GM19397 (cell line): ENCODE measurements at regions not wholly inside any gene's neighbourhood (a gene's known extent, or its start where the extent isn't known, plus 50 kb on each side); places are given as distances from the start of the nearest gene placed in this dataset.
A peak's percentile ranks its signal among the peaks of the same experiment; 100 is the strongest.
"Not testable (repeated sequence)": the region's sequence is repeated elsewhere in the genome, so short reads cannot be mapped to it uniquely, and the experiment has no call there.

Experiments
- ATAC-seq: cut with Tn5 transposase; IDR thresholded peaks from one replicate; pipeline ENCODE4 v1.9.1; 2021; ENCODE audit warnings: mild to moderate bottlenecking, moderate library complexity; ENCODE audit not compliant: unreplicated experiment

- not testable (repeated sequence) for ATAC-seq
These were observed 61.7 kb downstream of the RHOU start for GRCh38 chr1:228796945-228797344.

DNA sequence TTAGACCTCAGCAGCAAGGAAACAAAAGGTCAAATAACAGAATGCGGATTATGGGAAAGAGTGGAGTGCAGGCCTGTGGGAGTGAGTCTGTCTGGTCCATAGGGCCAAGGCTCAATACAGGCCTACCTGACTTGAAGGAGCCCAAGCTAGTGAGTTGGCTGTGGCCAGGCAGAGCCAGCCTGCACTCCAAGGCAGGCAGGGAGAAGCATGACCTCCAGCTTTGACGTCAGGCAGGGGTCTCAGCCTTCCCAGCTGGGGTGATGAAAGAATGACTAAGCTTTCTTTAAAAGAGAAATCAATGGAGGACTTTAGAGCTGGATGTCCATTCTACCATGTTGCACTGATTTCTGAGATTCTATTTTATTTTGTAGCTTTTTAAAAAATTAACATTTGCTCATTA, 62.8 kb downstream of the RHOU start:
- no peak for ATAC-seq

DNA sequence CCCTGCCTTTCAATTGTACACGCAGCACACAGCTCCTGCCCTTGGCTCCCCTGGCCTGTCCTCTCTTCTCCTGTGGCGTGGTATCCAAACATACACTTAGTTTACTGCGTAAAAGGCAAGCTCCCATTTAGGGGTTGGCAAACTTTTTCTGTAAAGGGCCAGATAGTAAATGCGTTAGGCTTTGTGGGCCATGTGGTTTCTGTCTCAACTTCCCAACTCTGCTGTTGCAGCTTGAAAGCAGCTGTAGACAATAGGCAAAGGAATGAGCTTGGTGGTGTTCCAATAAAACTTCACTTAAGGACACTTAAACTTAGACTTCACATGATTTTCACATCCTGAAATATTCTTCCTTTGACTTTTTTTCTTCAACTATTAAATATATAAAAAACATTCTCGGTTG, 63.3 kb downstream of the RHOU start:
- ATAC-seq, result no peak

DNA sequence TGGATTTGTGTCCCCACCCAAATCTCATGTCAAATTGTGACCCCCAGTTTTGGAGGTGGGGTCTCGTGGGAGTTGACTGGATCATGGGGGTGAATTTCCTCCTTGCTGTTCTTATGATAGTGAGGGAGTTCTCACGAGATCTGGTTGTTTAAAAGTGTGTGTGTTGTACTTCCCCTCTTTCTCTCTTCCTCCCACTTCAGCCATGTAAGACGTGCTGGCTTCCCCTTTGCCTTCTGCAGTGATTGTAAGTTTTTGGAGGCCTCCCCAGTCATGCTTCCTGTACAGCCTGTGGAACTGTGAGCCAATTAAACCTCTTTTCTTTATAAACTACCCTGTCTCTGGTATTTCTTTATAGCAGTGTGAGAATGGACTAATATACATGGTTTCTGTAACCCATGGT, 64.6 kb downstream of the RHOU start:
- ATAC-seq, result no peak

- no peak for ATAC-seq
These were observed 65.8 kb downstream of the RHOU start for GRCh38 chr1:228801068-228801467.

DNA sequence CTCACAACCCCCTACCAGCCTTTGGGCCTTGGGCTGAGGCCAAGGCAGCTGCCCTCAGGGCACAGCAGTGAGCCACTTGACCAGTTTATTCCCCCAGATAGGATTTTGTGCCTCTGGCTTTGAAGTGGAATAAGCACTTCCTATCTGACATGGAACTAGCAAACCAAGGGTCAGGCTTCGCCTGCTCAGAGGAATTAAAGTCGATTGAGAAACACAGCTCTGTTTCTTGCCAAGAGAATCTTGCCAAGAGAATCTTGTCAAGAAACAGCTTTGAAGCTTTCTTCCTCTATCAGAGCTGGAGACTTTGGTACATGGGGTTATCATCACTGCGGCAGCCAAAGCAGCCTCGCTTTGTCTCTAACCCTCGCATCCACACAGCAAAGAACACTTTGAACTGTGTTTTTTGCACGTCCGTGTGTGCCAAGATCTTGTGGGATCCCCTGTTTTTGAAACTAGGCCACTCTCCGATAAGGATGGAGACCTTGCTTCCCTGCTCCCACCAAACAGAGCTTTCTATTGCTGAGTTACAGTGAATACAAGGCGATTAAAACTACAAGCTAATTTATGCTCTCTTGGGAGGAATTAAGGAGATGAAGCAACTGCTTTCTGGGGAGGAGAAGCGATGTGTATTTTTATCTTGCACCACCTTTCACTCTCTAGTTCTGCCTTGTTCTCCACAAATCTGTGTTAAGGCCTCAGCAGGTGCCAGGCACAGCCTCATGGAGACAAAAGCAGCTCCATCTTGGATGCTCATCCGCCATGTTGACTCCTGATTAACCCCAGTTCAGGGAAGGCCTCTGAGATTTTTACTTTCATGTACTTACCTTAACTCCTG, 67.3 kb downstream of the RHOU start:
- no peak for ATAC-seq

GRCh38 chr1:228803421-228803820, 68.1 kb downstream of the RHOU start:
- no peak for ATAC-seq

DNA sequence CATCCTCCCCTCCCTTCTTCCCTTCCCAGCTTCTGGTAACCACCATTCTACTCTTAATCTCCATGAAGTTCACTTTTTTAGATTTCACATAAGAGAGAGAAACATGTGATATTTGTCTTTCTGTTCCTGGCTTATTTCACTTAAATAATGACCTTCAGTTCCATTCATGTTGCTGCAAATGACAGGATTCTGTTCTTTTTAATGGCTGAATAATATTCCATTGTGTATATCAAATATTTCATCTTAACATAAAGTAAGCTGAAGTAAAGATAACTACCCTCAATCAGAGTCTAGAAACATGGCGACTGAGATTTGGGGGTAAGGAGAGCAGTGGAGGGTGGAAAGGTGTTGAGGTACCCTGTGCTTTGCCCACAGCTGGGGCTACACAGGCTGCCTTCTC, 68.9 kb downstream of the RHOU start:
- no peak for ATAC-seq

GRCh38 chr1:228804640-228805413, 69.5 kb downstream of the RHOU start:
- no peak for ATAC-seq

GRCh38 chr1:228807904-228808605, 72.8 kb downstream of the RHOU start:
- ATAC-seq, result no peak

- ATAC-seq, result no peak
These were observed 74.5 kb downstream of the RHOU start for GRCh38 chr1:228809621-228810394.

- ATAC-seq, result no peak
These were observed 75.1 kb downstream of the RHOU start for GRCh38 chr1:228810395-228810758.

DNA sequence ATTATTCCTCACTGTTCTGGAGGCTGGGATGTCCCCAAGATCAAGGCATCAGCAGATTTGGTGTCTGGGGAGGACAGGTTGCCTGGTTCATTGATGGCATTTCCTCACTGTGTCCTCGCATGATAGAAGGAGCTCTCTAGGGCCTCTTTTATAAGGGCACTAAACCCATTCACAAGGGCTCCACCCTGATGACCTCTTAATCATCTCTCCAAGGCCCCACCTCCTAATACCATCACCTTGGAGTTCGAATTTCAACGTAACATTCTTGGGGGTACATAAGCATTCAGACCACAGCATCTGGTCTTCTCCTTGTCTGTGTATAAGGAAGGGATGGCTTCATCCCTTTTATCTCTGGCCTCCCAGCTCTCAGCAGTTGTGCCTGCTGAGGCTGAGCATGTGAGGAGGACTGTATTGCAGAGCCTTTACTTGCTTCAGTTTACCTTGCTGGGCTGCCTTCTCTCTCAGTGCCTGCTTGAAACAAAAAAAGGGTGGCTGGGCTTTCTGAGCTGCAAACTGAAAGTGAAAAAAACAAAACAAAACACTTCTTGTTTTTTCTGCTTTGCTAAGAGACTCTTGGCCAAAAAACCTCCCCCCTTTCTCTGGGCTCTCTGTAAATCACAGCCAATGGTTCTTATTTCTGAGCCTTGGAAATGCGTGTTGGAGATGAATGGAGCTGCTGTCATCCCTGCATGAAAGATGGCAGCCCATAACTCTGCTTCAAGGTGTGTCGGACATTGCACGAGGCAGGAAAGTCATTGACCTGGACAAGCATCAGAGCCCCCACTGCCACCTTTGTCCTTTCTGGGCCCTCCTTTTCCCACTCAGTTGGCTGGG, 75.8 kb downstream of the RHOU start:
- ATAC-seq, result peak; percentile 67

DNA sequence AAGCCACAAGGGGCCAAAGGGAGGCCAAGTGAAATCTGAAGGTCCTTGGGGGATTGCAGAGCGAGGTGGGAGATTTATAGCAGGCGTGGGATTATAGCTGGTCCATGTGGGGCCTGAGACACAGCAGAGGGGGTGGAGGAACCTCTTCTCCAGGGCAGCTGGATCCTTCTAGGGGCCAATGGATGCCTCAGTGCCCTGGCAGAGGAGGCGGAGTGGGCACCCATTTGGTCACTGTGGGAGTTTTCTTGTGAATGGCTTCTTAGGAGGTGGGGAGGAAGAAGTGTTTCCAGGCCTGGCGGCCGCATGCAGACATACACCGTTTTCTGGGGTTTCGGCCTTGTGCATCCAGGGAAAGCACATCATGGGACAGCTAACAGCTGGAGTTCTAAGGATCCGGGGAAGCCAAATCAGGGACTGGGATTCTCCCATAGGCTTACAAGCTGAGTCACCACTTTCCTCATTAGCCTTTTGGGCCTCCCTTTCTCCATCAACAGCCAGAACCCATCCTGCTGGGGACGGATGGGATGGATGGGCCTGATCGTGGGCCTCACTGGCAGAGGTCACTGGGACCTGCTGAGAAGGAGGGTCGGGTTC, 76.5 kb downstream of the RHOU start:
- no peak for ATAC-seq

GRCh38 chr1:228812961-228813360, 77.7 kb downstream of the RHOU start:
- ATAC-seq, result no peak

GRCh38 chr1:228814176-228814575, 78.9 kb downstream of the RHOU start:
- ATAC-seq, result no peak

GRCh38 chr1:228818296-228818695, 83.0 kb downstream of the RHOU start:
- ATAC-seq, result no peak

GRCh38 chr1:228818928-228819630, 83.8 kb downstream of the RHOU start:
- no peak for ATAC-seq

DNA sequence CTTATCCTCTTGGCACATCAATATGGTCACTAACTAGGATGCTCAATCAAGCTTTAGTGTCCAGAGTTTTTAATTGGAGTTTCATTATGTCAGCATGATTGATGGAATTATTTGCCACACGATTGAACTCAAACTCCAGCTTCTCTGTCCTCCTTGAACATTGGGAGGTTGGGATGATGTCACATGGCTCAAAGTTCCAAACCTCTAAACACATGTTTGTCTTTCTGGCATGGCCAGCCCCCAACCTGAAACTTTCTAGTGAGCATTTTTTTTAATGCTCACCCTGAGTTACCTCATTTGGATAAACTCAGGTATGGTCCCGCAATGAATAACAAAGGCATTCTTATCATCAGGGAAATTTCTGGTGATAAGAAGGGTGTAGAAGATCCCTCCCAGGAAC, 86.0 kb downstream of the RHOU start:
- ATAC-seq, result no peak
